Nephron progenitor cell (in vitro differentiated cells): ENCODE measurements at regions not wholly inside any gene's neighbourhood (a gene's known extent, or its start where the extent isn't known, plus 50 kb on each side); places are given as distances from the start of the nearest gene placed in this dataset.

Experiments
- DNase-seq: peaks from one replicate; pipeline ENCODE4 v3.0.0; 2021
- H3K27ac Mint-ChIP-seq: 2 replicates; pipeline ENCODE4 v1.8.0; 2021; ENCODE audit warnings: mild to moderate bottlenecking, moderate library complexity, mixed read lengths
- H3K27me3 Mint-ChIP-seq: 2 replicates; pipeline ENCODE4 v1.8.0; 2021; ENCODE audit warnings: mild to moderate bottlenecking, low read depth, mixed read lengths; ENCODE audit not compliant: poor library complexity
- H3K36me3 Mint-ChIP-seq: 2 replicates; pipeline ENCODE4 v1.8.0; 2021; ENCODE audit warnings: low read depth, mixed read lengths
- H3K4me1 Mint-ChIP-seq: 2 replicates; pipeline ENCODE4 v1.8.0; 2021; ENCODE audit warnings: mixed read lengths
- H3K4me3 Mint-ChIP-seq: 2 replicates; pipeline ENCODE4 v1.8.0; 2021; ENCODE audit warnings: mild to moderate bottlenecking, moderate library complexity, mixed read lengths
- H3K9me3 Mint-ChIP-seq: 2 replicates; pipeline ENCODE4 v1.8.0; 2021; ENCODE audit warnings: mild to moderate bottlenecking, moderate library complexity, mixed read lengths
- TF ChIP-seq, protein P1 (sequence below): fragments of 200-600 bp; sonication (generic); IDR thresholded peaks from 2 replicates; pipeline ENCODE4 v1.5.0; 2021; ENCODE audit warnings: antibody characterized with exemption

DNA sequence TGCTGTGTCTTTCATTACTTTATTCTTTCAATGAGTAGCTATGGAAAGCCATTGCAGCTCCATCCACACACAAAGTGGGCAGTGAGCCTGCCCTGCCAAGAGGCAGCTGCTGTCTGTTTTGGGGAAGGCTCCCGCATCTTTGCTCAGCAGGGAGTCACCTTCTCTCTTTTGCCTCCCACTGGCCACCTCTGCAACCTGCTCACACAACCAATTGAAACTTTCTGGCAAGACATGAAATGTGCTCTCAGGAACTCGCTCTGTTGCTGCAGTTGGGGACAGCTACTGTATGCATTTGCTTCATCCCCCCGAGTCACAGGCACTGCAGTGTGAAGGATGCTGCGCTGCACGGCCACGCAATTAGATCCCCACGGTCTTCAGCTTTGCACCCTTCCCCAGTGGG, 244.8 kb upstream of the NFE2L3 start:
- TF ChIP-seq, protein P1, sequence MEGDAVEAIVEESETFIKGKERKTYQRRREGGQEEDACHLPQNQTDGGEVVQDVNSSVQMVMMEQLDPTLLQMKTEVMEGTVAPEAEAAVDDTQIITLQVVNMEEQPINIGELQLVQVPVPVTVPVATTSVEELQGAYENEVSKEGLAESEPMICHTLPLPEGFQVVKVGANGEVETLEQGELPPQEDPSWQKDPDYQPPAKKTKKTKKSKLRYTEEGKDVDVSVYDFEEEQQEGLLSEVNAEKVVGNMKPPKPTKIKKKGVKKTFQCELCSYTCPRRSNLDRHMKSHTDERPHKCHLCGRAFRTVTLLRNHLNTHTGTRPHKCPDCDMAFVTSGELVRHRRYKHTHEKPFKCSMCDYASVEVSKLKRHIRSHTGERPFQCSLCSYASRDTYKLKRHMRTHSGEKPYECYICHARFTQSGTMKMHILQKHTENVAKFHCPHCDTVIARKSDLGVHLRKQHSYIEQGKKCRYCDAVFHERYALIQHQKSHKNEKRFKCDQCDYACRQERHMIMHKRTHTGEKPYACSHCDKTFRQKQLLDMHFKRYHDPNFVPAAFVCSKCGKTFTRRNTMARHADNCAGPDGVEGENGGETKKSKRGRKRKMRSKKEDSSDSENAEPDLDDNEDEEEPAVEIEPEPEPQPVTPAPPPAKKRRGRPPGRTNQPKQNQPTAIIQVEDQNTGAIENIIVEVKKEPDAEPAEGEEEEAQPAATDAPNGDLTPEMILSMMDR: no peak
- Mint-ChIP-seq H3K4me3 (no peak overlapping the region), H3K27ac (no peak overlapping the region), H3K36me3 (no peaks in the 10 kb centered on the region), H3K9me3 (no peaks in the 10 kb centered on the region), H3K4me1 (no peaks in the 10 kb centered on the region), H3K27me3 (peaks cover 3% of the 10 kb centered on the region)
- no peak for DNase-seq

- H3K9me3 Mint-ChIP-seq: no peaks in the 10 kb centered on the region
- DNase-seq: no peak
- H3K4me3 Mint-ChIP-seq: no peak overlapping the region
- H3K36me3 Mint-ChIP-seq: no peaks in the 10 kb centered on the region
- TF ChIP-seq, protein P1: no peak
- no peak overlapping the region for H3K27ac Mint-ChIP-seq
- H3K27me3 Mint-ChIP-seq: peaks cover 3% of the 10 kb centered on the region
- no peaks in the 10 kb centered on the region for H3K4me1 Mint-ChIP-seq
These were observed 244.3 kb upstream of the NFE2L3 start for GRCh38 chr7:25907731-25908130.

DNA sequence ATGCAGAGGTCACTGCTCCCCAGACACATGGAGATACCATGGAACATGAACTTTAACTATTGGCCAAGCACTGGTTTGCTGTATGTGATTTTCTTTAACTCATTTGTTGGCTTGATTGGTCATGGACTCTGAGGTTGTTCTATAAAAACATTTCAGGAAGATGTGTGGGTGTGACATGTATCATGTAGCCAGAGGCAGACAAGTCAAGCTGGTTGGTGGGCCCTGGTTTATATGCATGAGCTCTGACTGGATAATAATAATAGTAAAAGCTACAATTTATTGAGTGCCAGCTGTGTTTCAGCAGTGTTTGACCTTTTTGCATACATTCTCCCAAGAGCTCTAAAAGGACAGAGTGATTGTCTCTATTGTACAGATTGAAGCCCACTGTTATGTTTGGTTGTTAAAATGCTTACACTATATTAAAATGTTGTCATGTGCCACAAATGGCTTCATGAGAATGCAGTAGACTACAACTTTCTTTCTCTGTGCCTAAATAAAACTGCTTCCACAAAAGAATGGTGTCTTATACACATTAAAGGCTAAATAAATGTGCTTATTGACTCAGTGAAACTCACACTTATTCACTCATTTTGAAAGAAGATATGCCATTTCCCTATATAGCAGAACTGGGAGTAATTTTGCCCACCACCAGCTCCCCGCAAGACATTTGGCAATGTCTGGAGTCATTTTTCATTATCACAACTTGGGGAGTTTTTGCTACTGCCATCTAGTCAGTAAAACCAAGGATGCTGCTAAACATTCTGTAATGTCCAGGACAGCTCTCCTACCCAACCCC, 243.6 kb upstream of the NFE2L3 start:
- Mint-ChIP-seq H3K4me3 (no peak overlapping the region), H3K9me3 (no peaks in the 10 kb centered on the region), H3K4me1 (no peaks in the 10 kb centered on the region), H3K27me3 (peaks cover 3% of the 10 kb centered on the region), H3K36me3 (no peaks in the 10 kb centered on the region), H3K27ac (no peak overlapping the region)
- TF ChIP-seq, protein P1: no peak
- no peak for DNase-seq

DNA sequence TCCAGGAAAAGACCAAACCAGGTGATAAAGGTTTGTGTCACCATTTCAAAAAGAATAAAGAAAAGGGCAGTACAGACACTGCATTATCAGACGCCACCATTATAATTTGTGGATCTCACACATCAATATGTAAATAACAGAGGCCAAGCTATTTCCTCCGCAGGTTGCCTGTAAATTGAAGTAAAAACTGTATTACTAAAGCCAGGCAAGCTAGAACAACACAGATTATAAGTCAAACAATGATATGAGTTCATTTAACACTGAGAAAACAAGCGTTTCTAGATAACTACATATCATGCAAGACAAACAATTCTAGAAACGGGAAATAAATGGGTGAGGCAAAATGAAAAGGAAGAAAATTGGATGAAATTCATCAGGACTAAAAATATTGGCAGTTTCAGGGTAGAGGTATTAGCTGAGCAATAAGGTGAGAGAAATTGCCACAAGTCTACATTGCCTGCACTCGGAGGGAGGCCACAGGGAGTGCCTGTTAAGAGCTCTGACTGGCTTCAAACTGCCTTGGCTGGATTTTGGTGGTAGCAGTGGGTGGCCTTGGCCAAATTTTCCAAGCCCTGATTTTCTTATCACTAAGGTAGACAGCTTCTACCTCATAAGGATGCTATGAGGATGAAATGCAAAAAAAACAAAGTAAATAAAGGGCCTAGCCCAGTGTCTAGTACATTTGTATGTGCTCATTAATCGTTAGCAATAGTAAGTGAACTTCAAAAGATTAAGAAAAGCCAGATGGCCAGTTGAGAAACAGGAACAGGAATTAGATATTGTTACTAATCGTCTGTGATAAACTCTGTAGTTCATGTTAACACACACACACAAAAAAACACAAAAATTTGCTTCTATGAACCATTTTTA, 240.0 kb upstream of the NFE2L3 start:
- Mint-ChIP-seq H3K4me3 (no peak overlapping the region), H3K27ac (no peak overlapping the region), H3K27me3 (peaks cover 7% of the 10 kb centered on the region), H3K36me3 (no peaks in the 10 kb centered on the region), H3K9me3 (no peaks in the 10 kb centered on the region), H3K4me1 (peaks cover 4% of the 10 kb centered on the region)
- no peak for DNase-seq
- TF ChIP-seq, protein P1: no peak

DNA sequence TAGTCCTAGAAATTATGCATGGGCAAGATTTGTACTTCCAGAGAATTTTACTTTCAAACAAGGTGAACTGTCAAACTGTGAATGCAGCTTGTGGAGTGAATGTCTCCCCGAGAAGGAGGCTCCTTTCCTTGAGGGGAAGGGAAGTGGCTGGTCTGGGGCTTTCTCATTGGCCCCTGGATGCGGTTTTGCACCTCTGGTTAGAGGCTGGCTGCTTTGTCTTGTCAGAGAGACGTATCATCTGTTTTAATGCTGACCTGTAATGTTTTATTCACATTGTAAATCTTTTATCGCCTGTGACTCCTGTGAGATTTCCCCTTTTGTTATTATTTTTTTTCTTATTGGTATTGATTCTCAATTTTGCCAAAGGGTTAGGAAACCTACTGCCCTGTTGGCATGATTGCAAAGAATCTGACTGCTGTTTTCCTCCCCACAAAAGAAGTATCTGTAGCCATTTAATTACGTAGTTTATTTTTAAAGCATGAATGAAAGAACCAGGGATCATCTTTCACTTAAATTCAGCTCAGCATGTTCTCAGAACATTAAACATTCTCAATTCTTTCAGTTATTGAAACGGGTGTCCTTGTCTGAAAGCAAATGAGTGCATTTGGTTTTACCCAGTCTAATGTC, 238.3 kb upstream of the NFE2L3 start:
- TF ChIP-seq, protein P1: no peak
- no peak overlapping the region for H3K4me3 Mint-ChIP-seq
- peaks cover 8% of the 10 kb centered on the region for H3K36me3 Mint-ChIP-seq
- H3K9me3 Mint-ChIP-seq: peaks cover 10% of the 10 kb centered on the region
- no peak for DNase-seq
- peaks cover 7% of the 10 kb centered on the region for H3K27me3 Mint-ChIP-seq
- no peak overlapping the region for H3K27ac Mint-ChIP-seq
- peaks cover 4% of the 10 kb centered on the region for H3K4me1 Mint-ChIP-seq
